GM18502 (cell line): ENCODE measurements at regions not wholly inside any gene's neighbourhood (a gene's known extent, or its start where the extent isn't known, plus 50 kb on each side); places are given as distances from the start of the nearest gene placed in this dataset.

Source experiments
- ATAC-seq: cut with Tn5 transposase; IDR thresholded peaks from one replicate; pipeline ENCODE4 v1.9.1; 2021; ENCODE audit warnings: mild to moderate bottlenecking; ENCODE audit not compliant: unreplicated experiment, poor library complexity

DNA sequence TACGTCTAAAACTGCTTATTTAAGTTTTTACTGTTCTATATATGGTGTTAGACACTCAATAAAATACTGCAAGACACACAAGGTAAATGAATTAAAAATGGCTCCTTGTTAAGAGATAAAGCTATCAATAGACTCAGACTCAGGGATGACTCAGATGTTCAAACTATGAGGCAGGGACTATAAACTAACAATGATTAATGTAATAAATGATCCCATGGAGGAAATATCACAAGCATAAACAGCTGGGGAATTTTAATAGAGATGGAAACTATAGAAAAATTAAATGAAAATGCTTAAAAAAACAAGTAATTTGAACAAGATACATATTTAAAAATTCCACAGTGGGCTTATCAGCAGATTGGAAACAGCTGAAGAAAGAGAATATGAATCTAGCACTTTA is 650.8 kb downstream of the DCDC2C start:
- ATAC-seq, result no peak

DNA sequence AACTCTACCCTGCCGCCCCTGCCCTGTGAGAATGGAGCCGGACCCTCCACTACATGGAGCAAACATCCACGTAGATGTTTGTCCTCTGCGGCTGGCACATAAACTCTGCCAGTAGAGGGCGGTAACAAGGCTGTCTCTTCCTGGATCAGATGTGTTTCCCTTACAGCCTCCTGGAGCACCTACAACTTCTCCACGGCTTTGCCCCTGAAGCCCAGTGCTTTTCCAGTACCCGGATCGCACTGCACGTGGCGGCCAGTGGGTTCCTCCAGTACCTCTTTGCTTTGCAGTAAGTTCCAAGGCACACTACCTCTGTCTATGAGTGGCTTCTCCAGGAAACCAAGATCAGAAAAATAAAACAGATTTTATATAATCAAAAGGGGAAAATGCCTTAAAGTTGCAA is 651.3 kb downstream of the DCDC2C start:
- no peak for ATAC-seq

DNA sequence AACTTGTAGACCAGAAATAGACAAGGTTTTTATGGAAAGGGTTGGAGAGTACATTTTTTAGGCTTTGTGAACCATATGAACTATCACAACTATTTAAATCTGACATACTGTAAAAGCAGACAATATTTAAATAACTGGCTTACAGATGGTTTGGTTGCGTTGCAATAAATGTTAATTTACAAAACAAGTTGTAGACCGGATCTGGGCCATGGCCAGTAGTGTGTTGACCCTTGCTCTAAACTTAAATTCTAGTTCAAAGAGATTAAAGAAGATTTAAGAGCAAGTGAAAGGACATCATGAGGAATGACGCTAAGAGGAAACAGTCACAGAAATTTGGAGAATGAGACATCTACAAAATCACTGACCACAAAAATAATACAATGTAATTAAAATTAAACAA is 652.7 kb downstream of the DCDC2C start:
- no peak for ATAC-seq

DNA sequence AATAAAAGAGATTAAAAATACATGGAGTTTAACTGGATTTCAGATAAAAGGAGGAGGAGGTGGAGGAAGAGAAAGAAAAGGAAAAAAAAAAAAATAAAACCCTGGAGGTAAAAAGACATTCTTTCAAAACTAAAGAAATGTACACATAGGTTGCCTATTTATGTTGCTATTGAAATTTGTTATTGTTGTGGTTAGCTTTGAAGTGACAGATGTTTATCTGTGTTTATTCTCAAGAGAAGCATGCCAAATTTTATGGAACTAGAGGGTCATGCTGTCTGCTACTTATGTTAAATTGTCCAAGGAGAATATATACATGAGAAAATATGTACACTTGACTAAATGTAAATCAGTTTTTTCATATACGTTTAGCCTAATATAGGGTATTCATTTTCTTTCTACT is 653.2 kb downstream of the DCDC2C start:
- no peak for ATAC-seq

DNA sequence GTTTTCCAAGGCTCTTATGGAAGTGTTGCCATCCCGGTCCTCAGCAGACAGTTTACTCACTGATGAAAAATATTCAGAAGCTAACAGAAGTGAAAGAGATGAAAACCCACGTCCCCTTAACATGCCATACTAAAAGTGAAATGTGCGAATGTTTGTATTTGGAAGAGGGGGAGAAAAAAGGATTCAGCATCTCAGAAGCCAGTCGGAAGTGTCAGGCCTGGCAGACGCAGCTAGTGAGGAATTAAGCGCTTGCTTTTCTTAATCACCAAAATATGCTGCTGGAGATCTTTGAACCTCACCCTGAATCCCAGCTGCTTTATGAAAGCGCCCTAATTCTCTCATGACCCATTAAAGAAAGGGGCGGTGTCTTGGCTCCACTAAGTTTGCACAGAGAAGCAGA is 653.7 kb downstream of the DCDC2C start:
- no peak for ATAC-seq

DNA sequence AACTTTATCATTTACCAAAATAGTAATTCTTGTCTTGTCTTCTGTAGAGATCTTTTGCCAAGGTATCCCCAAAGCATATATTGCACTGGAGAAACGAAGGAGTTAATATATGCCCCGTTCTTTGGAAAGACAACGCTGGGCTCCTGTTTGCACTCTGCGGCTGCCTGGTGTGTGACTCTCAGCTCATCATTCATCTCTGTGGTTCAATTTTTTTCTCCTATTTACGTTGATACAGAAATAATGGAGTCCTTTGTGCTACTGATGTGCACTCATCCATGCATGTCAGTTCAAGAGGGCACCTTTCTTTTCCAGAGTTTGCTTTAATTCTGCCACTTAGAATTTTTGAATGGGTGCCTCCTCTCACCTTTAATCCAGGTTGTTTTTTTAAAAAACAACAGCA is 655.5 kb downstream of the DCDC2C start:
- ATAC-seq, result no peak

DNA sequence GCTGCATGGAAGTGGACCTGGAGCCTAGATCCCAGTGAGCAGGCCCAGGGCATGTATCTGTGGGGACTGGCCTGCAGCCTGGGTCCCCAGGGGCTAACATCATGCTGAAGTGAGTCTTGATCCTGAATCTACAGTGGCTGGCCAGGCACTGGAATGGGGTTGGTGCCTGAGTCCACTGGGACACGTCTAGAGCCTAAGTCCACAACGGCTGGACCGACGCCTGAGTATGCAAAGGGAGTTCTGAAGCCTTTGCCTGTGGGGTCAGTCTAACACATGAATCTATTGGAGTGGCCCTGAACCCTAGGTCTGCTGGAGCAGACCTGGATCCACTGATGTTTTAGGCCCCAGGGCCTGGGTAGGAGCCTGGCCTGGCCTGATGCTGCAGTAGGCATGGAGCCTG is 665.5 kb downstream of the DCDC2C start:
- no peak for ATAC-seq

DNA sequence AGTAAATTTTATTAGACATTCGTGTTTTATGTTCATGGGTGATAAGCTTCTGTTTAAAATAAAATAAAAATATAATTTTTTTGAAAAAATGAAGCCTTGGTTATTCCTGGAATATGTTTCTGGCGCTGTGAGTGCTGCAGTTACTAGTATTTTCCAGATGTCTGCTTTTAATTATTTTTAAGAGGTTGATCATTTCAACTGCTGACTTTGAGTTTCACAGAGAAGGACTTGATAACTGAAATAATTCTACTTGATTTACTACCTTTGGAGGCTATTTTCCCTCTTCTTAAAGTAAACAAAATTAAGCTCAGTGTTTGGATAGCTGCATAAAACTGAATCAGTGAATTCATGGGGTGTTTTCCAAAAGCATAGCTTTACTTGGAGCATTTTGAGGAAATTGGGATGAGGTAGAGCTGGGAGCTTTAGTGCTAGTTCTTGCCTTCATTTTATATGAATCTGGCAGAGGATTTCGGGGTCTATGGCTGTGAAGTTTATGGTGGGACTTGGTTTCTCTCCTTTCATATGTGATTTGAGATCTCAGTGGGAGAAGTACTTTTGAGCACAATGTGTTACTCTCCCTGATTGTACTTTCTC is 666.5 kb downstream of the DCDC2C start:
- ATAC-seq, result no peak

DNA sequence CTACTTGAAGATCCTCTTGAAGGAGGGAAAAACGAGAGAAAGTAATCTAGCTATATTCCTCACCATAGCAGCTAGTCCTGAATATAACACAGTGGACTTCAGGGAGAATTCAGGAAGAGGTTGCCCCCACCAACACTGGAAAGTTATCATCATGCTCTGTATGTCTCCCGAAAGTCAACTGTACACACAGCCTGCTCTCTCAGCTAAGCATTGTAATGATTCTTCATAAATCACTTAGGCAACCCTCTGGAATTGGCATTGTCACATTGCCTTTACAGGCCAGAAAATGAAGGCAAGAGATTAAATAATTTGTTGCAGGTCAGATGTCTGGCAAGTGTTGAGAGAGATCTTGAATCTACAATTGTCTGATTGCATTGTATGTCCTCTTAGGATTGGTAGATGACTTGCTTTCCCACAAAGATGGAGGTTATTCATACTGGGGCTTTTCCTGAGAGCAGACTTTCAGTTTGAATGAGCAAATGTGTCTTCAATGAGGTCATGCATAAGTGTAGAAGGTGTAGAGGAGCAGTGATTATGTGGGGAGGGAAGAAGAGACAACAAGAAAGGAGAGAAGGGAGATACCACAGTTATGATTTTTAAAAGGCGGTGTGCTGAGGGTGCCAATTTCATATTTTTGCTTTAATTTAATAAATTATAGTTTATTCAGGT is 667.2 kb downstream of the DCDC2C start:
- no peak for ATAC-seq

DNA sequence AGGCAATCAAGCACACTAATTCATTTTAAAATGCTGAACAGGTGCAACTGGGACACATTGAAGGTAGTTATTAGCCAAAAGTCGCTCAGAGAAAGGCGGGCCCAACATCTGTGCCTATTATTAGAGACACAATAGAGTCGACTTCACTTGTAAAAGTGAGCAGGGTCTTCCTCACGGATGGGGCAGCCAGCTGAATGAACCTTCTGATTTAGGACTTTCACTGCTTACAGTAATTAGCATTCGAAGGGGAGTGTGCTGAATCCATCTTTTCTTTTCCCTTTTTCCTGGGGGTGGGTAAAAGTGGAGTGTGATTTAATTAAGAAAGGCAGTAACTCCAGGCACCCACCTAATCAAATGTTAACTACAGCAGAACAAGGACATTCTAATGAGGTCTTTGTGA is 677.7 kb downstream of the DCDC2C start:
- no peak for ATAC-seq

DNA sequence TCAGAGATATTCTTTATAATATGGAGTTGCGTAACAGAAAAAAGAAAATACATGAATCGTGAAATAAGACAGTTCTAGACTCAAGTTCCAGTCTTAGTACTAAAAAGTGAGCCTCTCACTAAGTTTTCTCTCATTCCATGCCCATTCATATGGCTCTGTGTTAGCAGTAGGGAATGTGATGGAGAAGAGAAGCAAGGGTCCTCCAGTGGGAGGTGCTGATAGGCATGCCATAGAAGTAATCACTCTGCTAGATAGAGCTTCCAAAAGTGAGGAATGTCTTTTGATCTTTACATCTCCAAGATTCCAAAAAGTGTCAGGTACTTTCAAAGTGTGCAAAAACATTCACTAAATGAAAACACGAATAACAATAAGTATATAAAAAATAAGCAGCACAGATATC is 678.4 kb downstream of the DCDC2C start:
- ATAC-seq, result no peak

DNA sequence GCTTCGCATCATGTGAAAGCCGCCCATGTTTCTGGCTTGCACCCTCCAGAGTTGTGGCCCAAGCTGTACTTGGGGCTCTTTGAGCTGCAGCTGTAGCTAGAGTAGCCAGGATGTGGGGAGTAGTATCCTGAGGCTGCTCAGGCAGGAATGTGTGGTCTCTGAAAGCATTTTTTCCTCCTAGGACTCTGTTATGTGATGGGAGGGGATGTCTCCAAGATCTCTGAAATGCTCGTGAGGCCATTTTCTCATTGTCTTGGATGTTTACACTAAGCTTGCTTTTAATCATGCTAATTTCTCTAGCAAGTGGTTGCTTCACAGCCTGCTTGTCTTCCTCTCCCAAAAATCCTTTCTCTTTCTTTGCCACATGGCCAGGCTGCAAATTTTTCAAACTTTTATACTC is 687.6 kb downstream of the DCDC2C start:
- no peak for ATAC-seq

DNA sequence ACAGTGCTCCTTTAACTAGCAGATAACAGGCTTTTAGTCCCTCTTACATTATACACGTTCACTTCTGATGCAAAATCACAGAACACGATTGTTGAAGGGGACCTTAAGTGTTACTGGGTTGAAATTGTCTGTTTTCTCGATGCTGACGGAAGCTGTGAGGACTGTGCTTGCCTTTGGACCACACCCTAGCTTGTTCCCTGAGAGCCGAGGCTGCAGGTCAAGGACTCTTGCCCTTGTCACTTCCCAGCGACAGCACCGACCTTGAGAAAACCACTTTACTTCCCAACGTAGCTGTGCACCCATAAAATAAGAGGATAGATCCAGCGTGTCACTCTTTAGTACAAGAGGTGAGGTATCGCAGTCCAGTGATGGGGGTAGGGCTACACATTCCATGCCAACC is 701.0 kb downstream of the DCDC2C start:
- no peak for ATAC-seq

DNA sequence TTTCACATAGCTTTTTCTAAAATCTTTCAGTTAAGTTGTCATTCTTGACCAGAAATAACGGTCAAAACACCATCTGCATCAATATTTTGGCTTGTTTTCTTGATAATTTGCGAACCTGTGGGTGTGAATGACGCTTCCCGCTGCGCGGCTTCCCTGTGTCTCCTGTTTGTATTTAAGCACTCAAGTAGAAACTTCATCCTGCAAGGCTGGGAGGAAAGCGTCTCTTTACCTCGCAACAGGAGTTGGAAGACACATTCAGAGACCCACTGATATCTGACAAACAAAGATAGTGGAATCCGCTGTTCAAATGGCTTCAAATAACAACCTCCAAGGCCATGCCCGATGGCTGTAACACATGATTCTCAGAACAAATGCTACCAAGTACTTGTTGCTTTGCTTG is 704.9 kb downstream of the DCDC2C start:
- no peak for ATAC-seq

DNA sequence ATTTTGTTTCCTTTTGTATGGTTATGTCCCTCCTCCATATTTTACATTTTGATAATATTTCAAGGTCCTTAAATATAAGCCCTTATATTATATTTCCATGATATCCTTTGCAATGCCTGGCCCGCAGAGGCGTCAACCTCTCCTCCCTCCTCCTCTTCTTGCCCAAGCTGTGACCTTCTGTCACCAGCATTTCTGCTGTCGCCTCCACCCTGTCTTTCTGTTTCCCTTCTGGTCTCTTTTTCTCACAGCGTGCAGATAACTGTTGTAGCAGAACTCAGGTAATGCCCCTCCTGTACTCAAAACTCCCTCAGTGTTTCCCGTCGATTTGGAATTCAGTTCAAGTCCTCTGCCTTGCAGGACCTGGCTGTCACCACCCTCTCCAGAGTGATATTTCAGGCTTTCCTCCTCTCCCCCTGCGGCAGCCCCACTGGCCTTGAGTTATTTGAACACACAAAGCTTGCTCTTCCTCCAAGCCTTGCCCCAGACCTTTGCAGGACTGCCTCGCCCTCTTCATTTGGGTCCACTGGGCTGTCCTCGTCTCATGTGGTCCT is 709.3 kb downstream of the DCDC2C start:
- ATAC-seq, result no peak

DNA sequence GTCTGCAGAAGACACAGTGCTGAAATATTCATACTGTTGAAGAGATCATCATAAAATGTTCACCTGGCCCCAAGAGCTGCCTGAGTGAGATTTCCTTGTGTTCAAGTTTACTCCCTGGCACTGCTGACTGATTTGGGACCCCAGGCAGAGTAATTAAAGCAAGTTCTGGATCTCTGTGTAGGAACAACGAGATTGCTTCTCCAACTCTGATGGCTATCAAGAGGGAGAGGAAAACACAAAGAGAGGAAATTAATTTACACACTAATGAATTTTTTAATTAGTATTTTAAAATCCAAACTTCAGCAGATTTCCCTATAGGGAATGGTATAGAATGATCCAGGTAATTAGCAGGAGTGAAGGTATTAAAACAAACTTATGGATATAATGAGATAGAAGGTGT is 711.8 kb downstream of the DCDC2C start:
- ATAC-seq, result no peak

DNA sequence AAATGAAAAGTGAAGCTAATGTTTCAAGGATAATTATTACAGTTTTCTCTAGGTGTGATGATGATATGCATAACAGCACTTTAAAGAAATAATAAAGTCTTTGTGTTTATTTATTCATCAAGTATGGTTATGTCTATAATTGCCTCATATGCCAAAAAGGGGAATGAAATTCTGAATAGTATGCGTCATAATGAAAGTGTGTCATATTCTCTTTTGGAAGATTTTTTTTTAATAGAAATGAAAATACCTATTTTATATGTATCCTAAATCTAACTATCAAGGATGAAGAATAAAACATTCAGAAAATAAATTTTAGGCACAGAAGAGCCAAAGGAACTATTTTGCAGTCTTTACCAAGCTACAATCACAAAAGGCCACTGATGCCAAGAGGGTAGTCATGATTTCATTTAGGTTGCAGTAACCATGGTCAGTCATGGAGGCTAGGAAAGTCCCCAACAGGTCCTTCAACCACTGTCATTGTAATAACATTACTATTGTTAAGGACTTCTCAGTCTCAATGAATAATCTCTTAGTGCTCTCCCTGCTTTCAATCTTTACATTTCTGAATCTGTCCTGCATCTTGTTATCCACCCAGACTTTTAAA is 712.5 kb downstream of the DCDC2C start:
- no peak for ATAC-seq

DNA sequence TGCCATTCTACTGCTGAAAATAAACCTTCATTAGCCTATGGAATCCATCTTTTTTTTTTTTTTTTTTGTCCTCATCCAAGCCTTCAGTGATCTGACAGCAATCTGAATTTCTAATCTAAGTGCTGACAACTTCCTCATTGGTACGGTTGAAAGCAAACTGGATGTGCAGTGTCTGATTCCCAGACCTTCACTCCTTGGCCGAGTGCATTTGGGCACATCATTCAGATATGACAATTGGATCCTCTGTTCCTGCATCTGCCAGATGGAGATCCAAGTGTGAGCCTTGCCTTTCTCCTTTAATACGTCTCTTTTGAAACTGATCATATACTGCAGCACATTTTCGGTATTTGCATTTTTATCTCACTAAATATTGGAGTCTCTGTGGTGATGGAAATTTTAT is 713.1 kb downstream of the DCDC2C start:
- ATAC-seq, result no peak

DNA sequence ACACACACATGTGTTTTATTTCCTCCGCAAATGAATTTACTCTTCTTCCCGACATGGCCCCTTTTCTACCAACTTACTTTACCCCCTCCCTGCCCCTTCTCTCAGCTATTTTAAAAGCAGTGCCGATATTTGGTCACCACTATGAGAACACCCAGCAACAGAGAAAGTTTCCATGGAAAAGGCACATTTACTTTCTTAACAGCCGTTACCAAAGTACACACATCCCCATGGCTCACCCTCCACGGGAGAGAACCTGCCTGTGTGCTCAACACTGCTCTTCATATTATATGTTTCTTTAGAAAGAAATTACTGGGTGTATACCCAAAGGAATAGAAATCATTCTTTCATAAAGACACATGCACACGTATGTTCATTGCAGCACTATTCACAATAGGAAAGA is 714.4 kb downstream of the DCDC2C start:
- no peak for ATAC-seq

DNA sequence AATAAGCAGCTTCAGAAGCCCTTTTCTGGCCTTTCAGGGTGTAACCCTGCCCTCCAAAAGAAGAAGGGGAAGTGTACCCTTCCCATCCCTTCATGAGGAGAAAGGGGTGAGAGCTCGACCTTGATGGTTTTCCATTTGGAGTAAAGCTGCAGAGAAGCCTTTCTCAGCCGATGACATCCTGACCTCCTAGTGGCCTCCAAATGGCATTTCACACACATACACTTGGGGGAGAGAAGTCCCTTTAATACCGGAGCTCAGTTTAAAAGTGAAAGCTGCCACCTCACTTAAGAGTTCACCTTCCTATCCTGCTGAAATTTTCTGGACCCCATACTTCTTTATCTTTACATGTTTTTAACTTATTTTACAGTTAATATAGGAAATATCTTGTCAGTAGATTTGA is 716.7 kb downstream of the DCDC2C start:
- no peak for ATAC-seq

DNA sequence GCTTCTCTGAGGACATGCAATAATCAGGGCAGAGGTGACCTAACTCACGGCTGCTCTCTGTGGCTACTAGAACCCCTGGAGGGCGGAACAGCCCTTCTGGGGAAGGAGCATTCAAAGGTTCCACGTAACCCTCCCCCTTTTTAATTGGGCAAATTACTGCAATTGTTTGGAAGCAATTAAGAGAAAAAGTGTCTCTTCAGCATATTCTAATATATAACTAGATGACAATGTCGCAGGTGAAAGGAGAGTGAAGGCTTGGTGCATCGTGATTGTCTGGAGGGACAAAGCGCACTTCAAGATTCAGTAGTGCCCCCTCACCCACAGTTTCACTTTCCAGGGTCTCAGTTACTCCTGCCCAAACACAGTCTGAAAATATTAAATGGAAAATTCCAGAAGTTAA is 720.8 kb downstream of the DCDC2C start:
- no peak for ATAC-seq

DNA sequence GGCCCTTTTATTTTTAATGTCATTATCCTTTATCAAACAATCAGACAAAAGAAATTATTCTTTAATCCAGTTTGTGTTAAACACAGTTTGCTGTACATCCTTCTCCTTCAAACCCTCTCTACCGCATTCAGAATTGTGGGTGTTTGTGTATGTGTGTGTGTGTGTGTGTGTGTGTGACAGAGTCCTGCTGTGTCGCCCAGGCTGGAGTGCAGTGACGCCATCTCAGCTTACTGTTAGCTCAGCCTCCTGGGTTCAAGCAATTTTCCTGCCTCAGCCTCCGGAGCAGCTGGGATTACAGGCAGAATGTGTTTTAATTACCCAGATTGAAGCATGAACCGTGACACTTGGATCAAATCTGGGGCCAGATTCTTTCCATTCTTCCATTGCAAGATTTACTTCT is 723.7 kb downstream of the DCDC2C start:
- ATAC-seq, result no peak
